Stimulated activated CD4-positive, alpha-beta T cell treated with anti-CD3 and anti-CD28 coated beads, TNF-alpha, amount 100 ng/mL, for 24 hours (primary cell): ENCODE measurements at regions not wholly inside any gene's neighbourhood (a gene's known extent, or its start where the extent isn't known, plus 50 kb on each side); places are given as distances from the start of the nearest gene placed in this dataset.
"Not testable (repeated sequence)": the region's sequence is repeated elsewhere in the genome, so short reads cannot be mapped to it uniquely, and the experiment has no call there.

Experiments
- DNase-seq, 3 experiments: peaks; one replicate each; pipeline ENCODE4 v3.0.0-alpha.2; 2020; ENCODE audit warnings: low read depth in 3 of 3

DNA sequence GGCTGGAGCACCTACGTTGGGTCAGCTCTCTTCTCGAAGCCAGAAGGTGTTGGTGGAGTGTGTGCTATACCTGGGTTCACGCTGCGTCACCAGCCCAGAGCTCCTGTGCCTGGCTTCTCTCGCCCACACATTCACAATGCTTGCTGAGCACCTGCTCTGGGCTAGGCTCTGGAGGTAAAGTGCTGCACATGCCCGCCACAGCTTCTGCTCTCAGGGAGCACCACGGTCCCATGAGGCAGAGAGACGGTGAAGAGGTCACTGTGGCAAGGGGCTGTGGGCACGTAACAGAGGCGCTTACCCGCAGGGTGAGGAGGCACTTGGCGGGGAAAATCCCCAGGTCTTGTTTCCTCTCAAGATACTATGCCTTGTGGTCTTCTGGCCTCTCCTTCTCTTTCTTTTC is 174.2 kb downstream of the TEX29 start:
- DNase-seq: no peak

DNA sequence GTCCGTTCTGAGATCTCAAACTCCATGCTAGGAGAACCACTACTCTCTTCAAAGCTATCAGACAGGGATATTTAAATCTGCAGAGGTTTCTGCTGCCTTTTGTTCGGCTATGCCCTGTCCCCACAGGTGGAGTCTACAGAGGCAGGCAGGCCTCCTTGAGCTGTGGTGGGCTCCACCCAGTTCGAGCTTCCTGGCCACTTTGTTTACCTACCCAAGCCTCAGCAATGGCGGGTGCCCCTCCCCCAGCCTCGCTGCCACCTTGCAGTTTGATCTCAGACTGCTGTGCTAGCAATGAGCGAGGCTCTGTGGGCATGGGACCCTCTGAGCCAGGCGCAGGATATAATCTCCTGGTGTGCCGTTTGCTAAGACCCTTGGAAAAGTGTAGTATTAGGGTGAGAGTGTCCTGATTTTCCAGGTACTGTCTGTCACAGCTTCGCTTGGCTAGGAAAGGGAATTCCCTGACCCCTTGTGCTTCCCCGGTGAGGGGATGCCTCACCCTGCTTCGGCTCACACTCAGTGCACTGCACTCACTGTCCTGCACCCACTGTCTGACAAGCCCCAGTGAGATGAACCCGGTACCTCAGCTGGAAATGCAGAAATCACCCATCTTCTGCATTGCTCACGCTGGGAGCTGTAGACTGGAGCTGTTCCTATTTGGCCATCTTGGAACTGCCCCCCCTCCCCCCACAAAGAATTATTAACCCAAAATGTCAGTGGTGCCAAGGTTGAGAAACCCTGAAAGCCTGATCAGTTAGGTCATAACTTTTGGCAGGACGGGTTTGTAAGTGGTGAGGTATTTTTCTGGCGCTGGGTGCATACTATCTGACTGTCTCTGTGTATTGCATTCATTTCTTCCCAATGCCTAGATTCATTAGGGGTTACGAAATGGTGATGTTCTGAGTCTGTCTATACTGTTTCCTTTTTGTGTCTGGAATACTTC is 181.4 kb downstream of the TEX29 start:
- not testable (repeated sequence) for DNase-seq

DNA sequence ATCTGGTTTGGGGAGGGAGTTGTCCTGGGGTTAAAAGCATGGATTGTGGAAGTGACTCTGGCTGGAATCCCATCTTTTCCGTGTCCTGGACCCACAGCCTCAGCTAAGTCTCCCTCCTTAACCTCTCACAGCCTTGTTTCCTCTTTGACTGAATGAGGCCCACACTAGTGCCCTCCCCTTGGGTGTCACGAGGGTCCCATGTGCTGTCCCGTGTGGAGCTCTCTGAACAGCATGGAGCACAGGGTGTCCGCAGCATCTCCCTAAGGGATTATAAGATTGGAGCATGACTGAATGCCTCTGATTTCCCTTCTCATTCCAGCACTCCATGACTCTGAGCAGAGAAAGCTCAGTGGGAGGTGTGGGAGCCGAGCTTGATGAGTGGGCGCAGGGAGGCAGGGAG is 182.5 kb downstream of the TEX29 start:
- no peak for DNase-seq

DNA sequence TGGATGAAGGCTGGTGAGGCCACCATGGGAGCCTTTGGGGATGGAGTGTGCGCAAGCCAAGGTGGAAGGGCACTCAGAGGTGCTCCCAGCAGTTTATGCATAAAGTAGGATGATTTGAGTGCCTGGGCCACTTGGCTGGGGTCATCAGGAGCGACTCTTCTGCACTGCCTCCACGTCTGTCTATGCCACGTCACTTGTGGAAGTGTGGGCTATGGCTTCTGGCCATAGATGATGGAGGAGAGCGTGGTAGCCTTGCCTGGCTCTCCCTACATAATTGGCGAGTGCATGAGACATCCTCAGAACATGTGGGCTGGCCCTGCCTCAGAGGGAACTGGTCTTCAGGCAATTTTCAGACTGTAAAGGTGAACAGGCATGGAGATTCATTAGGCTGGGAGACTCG is 182.9 kb downstream of the TEX29 start:
- no peak for DNase-seq

DNA sequence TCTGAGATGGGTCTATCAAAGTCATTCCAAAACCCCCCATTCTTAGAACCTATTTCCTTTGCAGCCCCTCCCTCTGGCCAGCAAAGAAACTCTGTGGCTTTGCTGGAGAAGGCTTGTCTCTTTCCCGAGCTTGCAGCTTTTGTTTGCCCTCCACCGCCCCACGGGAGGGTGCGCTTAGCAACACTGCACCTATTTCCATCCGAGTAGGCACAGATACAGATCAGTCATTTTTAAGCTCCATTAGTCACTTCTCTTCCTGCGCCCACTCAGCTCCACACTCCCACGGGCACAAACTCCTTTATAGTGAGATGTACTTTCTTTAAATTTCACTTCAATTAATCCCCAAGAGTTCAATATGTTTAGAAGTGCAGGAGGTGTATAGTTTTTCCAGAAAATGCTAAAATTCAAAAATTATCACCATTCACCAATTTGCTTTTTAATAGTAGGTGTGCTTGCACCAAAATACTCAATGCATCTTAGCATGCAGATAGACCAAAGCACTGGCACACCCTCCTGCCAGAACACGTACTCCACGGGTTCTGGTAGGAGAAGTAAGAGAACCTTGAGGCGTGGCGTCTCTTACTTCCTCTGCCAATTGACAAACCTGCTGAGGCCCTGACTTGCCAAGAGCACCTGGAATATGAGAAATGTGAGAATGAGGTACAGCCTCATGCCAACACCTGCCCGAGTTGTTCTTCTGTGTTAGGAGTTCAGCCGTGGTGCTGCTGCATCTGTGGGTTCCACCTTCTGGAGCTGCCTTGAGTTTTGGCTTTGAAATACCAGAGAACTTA is 183.7 kb downstream of the TEX29 start:
- no peak for DNase-seq

DNA sequence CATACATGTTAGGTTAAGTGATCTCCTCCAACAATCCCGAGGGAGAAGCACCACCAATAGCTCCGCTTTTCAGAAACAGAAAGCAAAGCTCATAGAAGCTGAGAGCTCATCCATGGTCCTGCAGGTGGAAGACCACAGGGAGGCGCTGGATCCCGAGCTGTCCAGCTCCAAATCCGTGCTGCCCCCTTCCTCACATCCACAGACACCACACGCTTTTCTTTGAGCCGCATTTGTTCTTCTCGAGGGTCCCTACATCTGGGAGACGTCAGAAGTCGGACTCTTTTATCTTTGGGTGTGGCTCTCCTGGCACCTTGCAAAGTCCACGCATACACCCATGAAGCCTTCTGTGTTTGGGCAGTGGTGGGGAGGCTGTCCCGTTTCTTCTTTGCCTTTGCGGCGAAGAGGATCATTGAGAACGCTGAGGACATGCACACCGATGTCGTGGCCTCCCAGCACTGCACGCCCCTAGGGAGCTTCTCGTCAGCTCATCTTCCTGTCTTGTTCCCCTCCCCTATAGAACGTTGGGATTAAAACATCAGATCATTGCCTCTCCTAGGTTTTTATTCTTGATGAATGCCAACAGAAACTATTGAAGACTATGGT is 184.8 kb downstream of the TEX29 start:
- no peak for DNase-seq

DNA sequence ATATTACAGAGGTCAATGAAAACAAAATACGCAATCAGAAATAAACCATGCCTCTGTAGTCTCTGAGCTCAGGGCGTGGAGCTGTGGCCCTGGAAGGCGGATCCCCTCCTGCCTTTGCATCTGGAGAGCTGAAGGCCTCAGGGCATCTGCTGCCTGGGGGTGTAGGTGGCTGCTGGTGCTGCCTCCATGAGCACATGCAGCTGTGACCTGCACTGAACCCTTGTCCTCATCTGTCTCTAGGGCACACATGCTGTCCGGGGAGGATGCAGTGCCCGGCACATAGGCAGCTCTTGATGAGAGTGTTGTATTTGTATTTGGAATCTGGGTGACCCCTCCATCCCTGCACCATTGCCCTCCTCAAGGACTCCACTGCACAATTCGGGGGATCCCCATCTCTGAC is 185.7 kb downstream of the TEX29 start:
- DNase-seq: no peak

DNA sequence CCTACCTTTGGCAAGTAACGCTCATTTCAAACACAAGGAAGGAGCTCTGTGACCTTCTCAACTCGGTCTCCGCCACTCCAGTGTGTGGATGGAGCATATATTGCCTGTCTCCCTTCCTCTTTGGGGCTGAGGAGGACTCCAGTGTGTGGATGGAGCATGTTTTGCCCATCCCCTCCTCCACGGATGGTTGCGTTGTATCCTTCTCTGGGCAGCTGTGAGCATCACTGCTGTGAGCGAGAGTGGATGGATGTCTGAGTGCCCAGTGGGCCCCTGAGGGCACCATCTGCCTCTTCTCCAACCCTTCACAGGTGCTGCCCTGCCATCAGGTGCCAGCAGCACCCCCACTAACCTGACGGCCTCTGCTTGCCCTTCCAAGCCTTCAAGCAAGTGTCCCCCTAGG is 186.2 kb downstream of the TEX29 start:
- DNase-seq: no peak

DNA sequence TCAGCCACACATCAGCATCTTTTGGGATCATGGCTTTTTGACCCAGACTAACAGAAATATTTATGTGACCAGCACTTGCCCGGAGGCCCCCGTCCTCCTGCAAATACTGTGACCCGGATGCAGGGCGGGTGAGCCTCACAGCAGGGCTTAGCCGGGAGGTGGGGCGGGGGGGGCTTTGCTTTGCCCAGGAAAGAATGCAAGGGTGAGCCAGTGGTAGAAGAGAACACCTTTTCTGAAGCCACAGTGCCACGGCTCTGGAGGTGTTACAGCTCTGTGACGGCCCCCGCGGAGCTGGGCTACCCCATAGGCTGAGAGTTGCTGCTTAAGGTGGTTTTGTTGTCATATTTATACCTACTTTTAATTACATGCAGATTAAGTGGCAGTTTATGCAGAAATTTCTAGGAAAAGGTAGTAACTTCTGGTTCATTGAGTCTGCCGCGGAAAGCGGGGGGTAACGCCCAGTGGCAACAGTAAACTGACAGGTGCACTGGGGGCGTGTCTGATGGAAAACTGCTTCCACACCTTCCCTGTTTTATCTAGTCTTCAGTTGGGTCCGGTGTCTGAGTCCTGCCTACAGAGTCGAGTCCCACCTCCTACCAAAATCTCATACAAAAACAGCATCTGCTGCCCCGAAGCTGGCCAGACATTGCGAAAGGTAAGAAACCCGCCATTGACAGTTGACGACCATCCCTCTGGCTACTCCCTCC is 187.9 kb downstream of the TEX29 start:
- DNase-seq: no peak

DNA sequence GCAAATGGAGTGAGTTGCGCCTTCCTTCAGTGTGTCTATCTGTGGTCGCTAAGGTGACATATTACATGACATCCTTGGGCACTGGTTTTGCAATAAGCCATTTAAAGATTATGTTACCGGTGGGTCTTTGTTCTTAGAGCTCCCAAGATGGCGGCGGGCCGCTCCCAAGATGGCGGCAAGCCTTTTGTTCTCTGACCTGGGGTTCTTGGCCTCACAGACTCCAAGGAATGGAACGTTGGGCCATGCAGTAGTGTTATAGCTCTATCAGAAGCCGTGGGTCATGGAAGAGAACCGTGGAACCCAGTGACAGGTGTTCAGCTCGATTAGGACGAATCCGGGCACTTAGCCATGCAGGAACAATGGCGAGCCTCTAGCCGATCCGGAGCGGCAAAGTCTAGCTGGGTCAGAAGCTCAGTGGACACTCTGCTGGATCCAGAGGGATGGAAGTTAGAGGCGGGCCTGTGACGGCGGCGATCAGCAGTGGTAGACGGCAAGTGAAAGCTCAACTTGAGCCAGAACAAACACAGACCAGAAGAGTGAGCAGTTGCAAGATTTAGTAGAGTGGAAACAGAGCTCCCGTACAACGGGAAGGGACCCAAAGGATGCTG is 188.6 kb downstream of the TEX29 start:
- DNase-seq: no peak

DNA sequence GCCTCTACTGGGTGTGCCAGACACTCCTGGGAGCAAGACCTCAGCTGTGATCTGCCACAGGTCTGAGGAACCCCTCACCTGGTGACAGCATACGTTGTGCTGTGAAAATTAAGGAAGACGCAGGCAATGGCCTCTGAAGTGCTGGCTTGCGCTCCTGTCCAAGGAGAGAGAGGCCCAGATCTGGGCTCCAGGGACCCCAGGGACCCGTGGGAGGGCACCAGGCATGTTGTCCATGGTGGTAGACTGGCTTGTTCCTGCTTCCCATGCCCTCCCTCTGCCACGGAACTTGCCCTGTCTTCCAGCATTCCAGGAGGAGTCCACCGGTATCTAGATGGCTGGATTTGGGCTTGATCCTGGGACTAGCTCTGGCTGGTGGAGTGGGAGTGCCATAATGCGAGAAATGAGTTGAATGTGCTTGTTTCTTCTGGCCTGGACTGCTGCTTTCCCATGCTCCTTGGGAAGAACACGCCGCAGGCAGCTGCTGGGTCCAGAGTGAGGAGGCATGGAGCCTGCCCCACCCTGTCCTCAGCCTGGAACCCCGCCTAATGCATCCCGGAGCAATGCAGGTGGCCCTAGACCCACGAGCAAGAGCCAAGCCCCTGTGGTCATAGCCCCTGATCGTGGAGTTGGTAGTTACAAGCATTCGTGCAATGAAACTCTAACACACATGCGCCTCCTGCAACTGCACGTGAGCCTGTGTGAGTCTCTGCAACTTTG is 190.2 kb downstream of the TEX29 start:
- DNase-seq: no peak

DNA sequence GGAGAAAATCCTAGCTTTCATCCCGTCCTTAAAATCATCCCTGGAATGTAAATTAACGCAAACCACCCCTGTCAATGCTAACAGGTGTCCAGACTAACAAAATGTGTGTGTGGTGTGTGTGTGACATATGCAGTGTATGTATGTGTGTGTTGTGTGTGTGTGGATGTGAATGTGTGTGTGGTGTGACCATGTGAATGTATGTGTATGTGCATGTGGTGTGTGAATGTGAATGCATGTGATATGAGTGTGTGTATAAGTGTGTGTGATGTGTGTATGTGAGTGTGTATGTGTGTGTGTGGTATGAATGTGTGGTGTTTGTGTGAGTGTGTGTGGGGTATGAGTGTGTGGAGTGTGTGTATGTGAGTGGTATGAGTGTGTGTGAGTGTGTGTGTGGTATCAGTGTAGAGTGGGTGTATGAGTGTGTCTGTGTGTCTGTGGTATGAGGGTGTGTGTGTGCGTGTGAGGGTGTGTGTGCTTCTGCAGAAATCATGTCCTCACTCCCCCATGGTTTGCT is 190.8 kb downstream of the TEX29 start:
- DNase-seq: no peak

DNA sequence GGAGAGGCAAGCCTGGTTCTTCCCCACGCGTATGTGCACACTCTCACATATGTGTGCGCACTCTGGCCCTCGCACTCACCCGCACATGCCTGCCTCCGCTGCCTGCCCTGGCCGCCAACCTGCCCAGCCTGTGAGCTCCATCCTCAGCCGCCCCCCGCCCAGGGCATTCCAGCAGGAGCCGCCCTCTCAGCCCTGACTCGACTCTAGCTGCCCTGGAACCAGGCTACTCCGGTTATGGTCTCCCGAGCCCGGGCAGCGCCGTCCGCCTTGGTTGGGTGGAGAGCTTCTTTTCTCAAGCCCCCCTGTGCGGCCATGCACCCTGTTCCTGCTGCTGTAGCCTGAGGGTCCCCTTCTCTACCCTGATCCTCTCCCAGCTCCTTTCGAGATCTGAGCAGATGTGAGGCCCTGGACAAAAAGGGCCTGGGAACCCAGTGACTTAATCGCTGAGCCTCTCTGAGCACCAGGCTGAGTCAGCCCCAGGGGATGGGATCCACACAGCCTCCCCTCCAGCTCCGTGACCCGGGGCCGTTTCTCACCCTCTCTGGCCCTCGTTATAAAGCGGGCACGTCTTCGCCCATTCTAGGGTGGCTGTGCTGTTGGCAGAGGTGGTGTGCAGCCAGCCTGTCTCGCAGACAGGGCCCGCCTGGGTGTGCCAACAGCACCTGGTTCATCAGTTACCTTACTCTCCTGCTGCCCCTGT is 191.5 kb downstream of the TEX29 start:
- DNase-seq: no peak

DNA sequence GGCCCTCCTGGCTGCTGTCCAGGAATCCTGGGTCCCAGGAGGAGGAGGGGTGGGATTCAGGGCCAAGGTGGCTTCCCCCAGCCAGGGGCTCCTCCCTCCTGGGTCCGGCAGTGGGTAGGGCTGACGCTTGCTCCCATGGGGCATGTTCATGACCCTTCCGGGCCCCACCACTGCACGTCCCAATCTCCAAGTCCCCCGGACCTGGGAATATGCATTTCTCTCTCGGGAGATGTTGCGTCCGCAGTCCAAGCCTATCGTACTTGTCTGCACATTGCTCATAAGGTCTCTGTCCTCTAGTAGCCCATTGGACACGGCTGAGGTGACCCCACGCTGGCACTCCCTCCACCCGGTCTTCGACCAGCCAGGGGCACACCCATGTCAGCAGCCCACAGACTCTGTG is 192.3 kb downstream of the TEX29 start:
- no peak for DNase-seq

DNA sequence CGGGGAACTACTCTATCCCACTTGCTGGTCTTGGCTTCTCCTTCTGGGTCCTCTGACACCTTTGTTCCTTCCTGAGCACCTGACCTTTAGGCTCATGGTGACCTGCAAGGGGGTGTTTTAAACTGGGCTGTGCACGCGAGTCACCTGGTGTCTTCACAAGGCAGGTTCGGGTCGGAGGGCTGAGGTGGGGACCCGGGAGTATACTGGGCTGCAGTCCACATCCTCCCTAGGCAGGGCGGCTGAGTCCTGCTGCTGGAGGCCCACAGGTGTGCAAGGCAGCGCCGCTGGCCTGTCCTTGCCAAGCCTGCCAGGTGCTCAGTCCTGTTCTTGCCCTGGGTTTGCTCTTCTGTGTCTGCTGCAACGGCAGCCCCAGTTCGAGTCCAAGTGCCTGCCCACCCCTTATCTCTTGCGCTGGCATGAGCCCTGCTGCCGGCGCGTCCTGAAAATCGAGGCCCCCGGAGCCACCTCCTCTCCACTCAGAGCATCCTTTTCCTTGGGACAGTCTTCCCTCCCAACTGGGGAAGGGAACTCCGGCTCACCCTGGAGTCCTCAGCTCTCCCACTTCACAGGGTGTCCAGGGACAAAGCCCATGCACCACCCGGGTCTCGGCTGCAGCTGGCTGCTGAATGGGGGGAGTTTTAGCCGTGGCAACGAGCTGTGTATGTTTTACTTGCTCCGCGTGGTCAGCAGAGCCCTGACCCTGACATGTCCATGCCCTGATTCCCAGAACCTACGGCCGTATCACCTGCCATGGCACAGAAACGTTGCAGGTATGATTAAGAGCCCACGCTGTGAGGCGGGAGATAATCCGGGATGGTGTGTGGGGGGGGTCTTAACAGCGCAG is 193.5 kb downstream of the TEX29 start:
- DNase-seq: no peak

DNA sequence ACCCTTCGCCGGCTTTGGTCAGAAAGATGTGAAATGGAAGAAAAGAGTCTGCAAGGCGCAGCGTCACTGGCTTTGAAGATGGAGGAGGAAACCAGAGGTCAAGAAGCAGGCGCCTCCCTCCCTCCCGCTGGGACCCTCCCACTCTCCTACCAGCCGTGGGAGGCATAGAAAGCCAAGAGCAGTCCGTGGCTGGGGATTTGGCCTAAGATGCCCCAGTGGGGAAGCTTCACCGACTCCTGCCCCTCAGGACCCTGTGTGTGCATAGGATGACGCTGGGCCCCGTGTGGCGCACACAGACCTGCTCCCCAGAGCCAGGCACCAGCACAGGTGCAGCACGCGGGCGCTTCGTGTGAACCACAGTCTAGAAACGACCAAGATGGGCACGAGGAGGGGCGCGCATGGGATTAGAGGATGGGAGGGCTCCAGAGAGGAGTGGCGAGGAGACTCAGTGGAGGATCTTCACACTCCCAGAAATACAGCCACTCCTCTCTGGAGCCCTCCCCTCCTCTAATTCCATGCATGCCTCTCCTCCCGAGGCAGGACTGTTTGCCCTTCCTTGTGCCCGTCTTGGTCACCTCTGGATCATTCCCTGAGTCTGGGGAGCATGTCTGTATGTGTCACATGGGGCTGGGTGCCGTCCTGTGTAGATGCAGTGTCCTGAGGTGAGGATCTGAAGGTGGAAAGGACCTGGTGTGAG is 194.3 kb downstream of the TEX29 start:
- no peak for DNase-seq

DNA sequence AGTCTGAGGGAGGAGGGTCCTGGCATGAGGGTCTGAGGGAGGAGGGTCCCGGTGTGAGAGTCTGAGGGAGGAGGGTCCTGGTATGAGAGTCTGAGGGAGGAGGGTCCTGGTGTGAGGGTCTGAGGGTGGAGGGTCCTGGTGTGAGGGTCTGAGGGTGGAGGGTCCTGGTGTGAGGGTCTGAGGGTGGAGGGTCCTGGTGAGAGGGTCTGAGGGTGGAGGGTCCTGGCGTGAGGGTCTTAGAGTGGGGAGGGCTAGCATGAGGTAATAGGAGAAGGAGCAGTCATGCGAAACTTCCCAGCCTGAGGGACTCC is 194.8 kb downstream of the TEX29 start:
- DNase-seq: no peak

DNA sequence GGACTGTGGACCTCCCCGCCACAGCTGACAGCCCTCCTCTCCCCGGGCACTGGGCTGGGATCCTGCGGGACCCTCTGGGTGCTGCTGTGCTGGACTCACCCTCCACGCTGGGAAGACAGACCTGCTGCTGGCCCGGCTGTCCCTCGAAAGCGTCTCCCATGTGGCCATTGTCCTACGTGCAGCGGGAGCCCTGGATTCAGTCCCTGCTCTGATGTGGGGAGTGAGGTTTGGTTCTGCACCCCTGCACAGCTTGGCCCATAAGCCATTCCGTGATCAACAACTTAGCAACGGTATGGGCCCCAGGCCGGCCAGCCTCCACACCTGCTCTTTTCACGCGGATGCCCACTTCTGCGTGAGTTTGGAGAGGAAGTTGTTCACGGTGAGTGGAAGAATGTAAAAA is 195.2 kb downstream of the TEX29 start:
- no peak for DNase-seq
